Pulmonary artery endothelial cell (primary cell): ENCODE measurements at regions not wholly inside any gene's neighbourhood (a gene's known extent, or its start where the extent isn't known, plus 50 kb on each side); places are given as distances from the start of the nearest gene placed in this dataset.
"Not testable (repeated sequence)": the region's sequence is repeated elsewhere in the genome, so short reads cannot be mapped to it uniquely, and the experiment has no call there.

ENCODE experiments used
- DNase-seq: peaks from one replicate; pipeline ENCODE4 v3.0.0-alpha.2; 2011; ENCODE audit warnings: low read depth, low spot score

- not testable (repeated sequence) for DNase-seq
These were observed 242.3 kb upstream of the PLGLB1 start for GRCh38 chr2:87263868-87264518.

GRCh38 chr2:87275192-87275591, 253.5 kb upstream of the PLGLB1 start:
- DNase-seq: not testable (repeated sequence)

- not testable (repeated sequence) for DNase-seq
These were observed 254.5 kb upstream of the PLGLB1 start for GRCh38 chr2:87275974-87276629.

GRCh38 chr2:87276673-87277072, 255.0 kb upstream of the PLGLB1 start:
- DNase-seq: not testable (repeated sequence)

- not testable (repeated sequence) for DNase-seq
These were observed 256.1 kb upstream of the PLGLB1 start for GRCh38 chr2:87277734-87278133.

GRCh38 chr2:87280596-87281355, 259.1 kb upstream of the PLGLB1 start:
- DNase-seq: not testable (repeated sequence)

GRCh38 chr2:87283735-87284470, 262.3 kb upstream of the PLGLB1 start:
- not testable (repeated sequence) for DNase-seq

- not testable (repeated sequence) for DNase-seq
These were observed 262.8 kb upstream of the PLGLB1 start for GRCh38 chr2:87284471-87284772.

GRCh38 chr2:87285139-87285538, 263.5 kb upstream of the PLGLB1 start:
- not testable (repeated sequence) for DNase-seq

GRCh38 chr2:87290566-87291307, 269.1 kb upstream of the PLGLB1 start:
- DNase-seq: not testable (repeated sequence)

- DNase-seq: not testable (repeated sequence)
These were observed 270.0 kb upstream of the PLGLB1 start for GRCh38 chr2:87291400-87292200.

GRCh38 chr2:87293931-87294594, 272.4 kb upstream of the PLGLB1 start:
- not testable (repeated sequence) for DNase-seq

GRCh38 chr2:87295135-87295534, 273.5 kb upstream of the PLGLB1 start:
- peak; percentile 63 for DNase-seq

- DNase-seq: not testable (repeated sequence)
These were observed 279.7 kb upstream of the PLGLB1 start for GRCh38 chr2:87301349-87301748.

- not testable (repeated sequence) for DNase-seq
These were observed 280.2 kb upstream of the PLGLB1 start for GRCh38 chr2:87301871-87302270.

- DNase-seq: not testable (repeated sequence)
These were observed 287.0 kb upstream of the PLGLB1 start for GRCh38 chr2:87308621-87309020.

GRCh38 chr2:87309785-87310184, 288.1 kb upstream of the PLGLB1 start:
- not testable (repeated sequence) for DNase-seq

GRCh38 chr2:87311896-87312441, 290.3 kb upstream of the PLGLB1 start:
- DNase-seq: not testable (repeated sequence)

- DNase-seq: not testable (repeated sequence)
These were observed 293.0 kb upstream of the PLGLB1 start for GRCh38 chr2:87314622-87315021.
